ENCODE measurements at regions not wholly inside any gene's neighbourhood (a gene's known extent, or its start where the extent isn't known, plus 50 kb on each side); places are given as distances from the start of the nearest gene placed in this dataset.
"Not testable (repeated sequence)": the region's sequence is repeated elsewhere in the genome, so short reads cannot be mapped to it uniquely, and the experiment has no call there.

- no peak for DNase-seq
Measured at GRCh38 chr4:187883836-187884475, 111.6 kb upstream of the ZFP42 start.

DNA sequence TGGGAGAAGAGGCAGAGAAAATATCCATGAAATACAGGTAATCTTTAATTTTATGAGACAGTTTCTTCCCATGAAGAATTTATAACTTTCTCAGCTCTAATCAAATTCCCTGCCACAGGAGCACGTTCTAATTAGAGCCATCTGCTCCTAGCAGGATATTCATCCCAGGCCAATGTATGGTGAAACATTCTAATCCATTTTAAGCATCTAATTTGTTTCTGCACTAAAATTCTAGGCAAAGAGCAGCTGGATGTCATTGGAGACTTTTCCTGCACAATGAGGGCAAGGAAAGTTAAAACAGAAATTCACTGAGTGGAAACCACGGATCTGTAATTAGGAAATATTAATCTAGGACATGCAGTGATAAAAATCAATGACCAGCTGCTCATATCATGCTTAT is 107.7 kb upstream of the ZFP42 start:
- DNase-seq, result no peak

- no peak for DNase-seq
Measured at GRCh38 chr4:187889651-187890050, 105.9 kb upstream of the ZFP42 start.

DNA sequence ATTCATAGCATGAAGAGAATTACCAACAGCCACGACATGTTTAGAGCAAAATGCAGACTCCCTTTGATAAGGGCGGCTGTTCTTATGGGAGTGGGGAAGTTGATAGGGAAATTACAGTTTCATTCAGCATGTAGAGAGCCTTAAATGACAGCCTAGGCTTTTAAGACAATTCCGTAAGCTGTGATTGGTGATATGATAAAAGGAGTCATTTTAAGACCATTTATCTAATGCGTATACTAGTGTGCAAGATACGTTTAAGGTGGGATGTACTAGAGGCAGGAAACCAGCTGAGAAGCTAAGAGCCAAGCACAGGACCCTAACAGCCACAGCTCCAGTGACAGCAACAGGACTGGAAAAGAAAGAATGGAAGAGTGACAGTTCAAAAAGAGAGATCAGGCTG is 102.2 kb upstream of the ZFP42 start:
- DNase-seq, result no peak

DNA sequence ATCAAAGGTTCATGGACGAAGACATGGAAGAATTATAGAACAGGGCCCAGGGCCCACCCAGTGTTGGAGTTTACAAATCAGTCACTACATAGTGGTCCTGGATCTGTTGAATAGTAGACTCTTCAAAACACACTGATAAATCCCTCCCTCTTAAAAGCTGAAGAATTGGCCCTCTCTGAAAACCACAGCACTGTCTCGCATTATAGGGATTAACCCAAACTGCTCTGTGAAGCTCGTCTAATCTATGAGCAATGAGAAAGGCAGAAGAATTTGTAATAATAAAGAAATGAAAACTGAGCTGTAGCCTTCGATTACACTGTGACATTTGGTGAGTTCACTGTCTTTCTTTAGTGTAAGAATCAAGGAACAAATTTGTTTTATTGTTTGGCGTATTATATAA is 92.5 kb upstream of the ZFP42 start:
- no peak for DNase-seq

- DNase-seq, result no peak
Measured at GRCh38 chr4:187903700-187904099, 91.9 kb upstream of the ZFP42 start.

DNA sequence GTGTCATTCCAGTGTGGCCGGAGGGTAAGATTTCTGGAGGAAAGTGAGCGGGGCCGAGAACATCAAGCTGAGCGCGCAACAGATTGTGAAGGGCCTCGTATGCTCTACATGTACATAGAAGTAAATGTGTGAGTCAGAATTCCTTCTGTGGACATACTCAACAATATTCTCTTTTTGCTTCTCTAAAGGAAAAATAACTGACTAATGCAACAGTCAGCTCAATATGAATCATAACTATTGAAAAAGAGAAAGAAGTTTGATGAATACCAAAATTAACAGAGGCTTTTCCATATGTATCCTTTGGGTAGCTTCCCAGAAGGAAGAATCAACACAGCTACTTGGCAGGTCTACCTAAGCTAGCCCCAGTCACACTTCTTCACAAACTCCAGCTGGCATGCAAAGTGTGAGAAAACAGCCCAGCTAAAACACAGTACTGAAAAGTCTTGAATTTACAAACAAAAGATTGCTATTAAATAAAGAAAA is 87.5 kb upstream of the ZFP42 start:
- no peak for DNase-seq

GRCh38 chr4:187908731-187909130 is 86.8 kb upstream of the ZFP42 start:
- no peak for DNase-seq

DNA sequence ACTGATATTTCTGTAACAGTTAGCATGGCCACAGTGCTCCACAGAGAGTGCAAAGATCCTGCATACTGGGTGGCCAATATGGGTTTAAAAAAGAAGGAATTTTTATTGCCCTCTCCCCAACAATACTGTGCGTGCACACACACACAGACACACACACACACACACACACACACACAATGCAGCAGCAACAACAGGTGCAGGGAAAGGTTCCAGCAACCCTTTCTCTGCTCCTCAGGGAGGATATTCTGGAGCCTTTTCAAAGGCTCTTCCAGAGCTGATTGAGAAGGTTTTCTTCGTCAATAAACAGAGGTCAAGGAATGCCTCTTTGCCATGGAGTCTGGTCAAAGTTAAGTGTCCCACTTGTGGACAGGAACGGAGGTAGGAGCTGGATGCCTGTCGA is 84.8 kb upstream of the ZFP42 start:
- DNase-seq, result no peak

DNA sequence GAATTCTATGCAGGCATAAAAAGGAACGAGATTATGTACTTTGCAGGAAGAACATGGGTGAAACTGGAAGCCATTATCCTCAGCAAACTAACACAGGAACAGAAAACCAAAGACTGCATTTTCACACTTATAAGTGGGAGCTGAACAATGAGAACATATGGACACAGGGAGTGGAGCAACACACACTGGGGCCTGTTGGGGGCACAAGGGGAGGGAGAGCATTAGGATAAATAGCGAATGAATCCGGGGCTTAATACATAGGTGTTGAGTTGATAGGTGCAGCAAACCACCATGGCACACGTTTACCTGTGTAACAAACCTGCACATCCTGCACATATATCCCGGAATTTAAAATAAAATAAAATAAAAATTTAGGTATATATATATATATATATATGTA is 80.2 kb upstream of the ZFP42 start:
- not testable (repeated sequence) for DNase-seq

GRCh38 chr4:187919966-187920365 is 75.6 kb upstream of the ZFP42 start:
- DNase-seq, result no peak

GRCh38 chr4:187921946-187922623 is 73.5 kb upstream of the ZFP42 start:
- DNase-seq, result no peak

GRCh38 chr4:187929024-187929423 is 66.5 kb upstream of the ZFP42 start:
- no peak for DNase-seq

- DNase-seq, result peak in 1 of 2 experiments; percentile 51
Measured at GRCh38 chr4:187934766-187935165, 60.8 kb upstream of the ZFP42 start.

- no peak for DNase-seq
Measured at GRCh38 chr4:187937557-187937956, 58.0 kb upstream of the ZFP42 start.

DNA sequence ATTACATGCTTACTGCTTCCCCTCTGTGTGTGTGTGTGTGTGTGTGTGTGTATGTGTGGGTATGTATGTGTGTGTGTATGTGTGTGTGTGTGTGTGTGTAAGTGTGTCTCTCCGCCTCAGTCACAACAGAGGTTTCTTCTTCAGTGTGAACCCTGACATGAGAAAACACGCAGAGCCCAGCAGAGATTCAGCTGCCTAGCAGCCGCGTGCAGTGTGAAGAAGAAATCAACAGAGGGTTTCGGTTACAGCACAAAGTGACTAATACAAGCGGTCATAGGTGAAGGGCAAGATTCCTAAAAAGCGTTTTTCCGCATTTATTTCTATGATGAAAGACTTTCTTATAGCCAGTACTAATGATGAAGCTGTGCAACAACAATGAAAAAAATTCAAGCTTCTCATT is 55.3 kb upstream of the ZFP42 start:
- no peak for DNase-seq

GRCh38 chr4:187942968-187943367 is 52.6 kb upstream of the ZFP42 start:
- DNase-seq, result no peak

GRCh38 chr4:187944179-187944578 is 51.4 kb upstream of the ZFP42 start:
- no peak for DNase-seq
